ENCODE measurements at regions not wholly inside any gene's neighbourhood (a gene's known extent, or its start where the extent isn't known, plus 50 kb on each side); places are given as distances from the start of the nearest gene placed in this dataset.
"Not testable (repeated sequence)": the region's sequence is repeated elsewhere in the genome, so short reads cannot be mapped to it uniquely, and the experiment has no call there.

GRCh38 chrX:107374831-107375230, 74.6 kb upstream of the FRMPD3 start:
- H3K4me3 ChIP-seq: no peak overlapping the region
- peaks cover 0 to 3% (median 0%) of the 10 kb centered on the region in 7 donors for H3K27me3 ChIP-seq (replicated peaks in 1 of 7)
- no peaks in the 10 kb centered on the region for H3K36me3 ChIP-seq
- no peak overlapping the region for H3K27ac ChIP-seq
- TF ChIP-seq POLR2AphosphoS5 (IDR thresholded peaks at IDR 0.05) (no peak), POLR2A (IDR thresholded peaks at IDR 0.05) (no peak), CTCF (IDR thresholded peaks at IDR 0.05 in 8 of 11, conservative IDR thresholded peaks at IDR 0.05 in 3 of 11) (no peak)
- H3K4me1 ChIP-seq: no peaks in the 10 kb centered on the region
- no peaks in the 10 kb centered on the region for H3K9me3 ChIP-seq
- intact Hi-C loops (cut with DNase I; ENCODE audit: low total_unique reads): no loop called here
- DNase-seq: no peak

- H3K36me3 ChIP-seq; intact Hi-C loops (cut with DNase I; ENCODE audit: low total_unique reads); H3K27me3 ChIP-seq (replicated peaks in 1 of 7): not testable (repeated sequence)
Observed at GRCh38 chrX:107376186-107376585, 73.3 kb upstream of the FRMPD3 start.

GRCh38 chrX:107384397-107385105, 64.9 kb upstream of the FRMPD3 start:
- Histone ChIP-seq H3K36me3 (no peaks in the 10 kb centered on the region), H3K27me3 (replicated peaks in 1 of 7) (peaks cover 0 to 28% (median 0%) of the 10 kb centered on the region in 7 donors), H3K4me1 (no peaks in the 10 kb centered on the region), H3K9me3 (no peaks in the 10 kb centered on the region), H3K27ac (no peak overlapping the region), H3K4me3 (no peak overlapping the region)
- intact Hi-C loops (cut with DNase I; ENCODE audit: low total_unique reads): no loop called here
- WGBS, 5 donors: 58 to 68% (median 60%) methylated on average over 2 to 8 of the region's 8 CpGs
- TF ChIP-seq POLR2AphosphoS5 (IDR thresholded peaks at IDR 0.05): no peak
- no peak for TF ChIP-seq CTCF (IDR thresholded peaks at IDR 0.05 in 8 of 11, conservative IDR thresholded peaks at IDR 0.05 in 3 of 11)
- TF ChIP-seq POLR2A (IDR thresholded peaks at IDR 0.05): no peak
- no peak for DNase-seq

More at GRCh38 chrX:107376186-107376585, 73.3 kb upstream of the FRMPD3 start:
- not testable (repeated sequence) for H3K4me1 ChIP-seq, H3K9me3 ChIP-seq, H3K4me3 ChIP-seq, H3K27ac ChIP-seq, DNase-seq

GRCh38 chrX:107389726-107390125, 59.7 kb upstream of the FRMPD3 start:
- Histone ChIP-seq H3K27me3 (replicated peaks in 1 of 7) (peaks cover 0 to 15% (median 0%) of the 10 kb centered on the region in 7 donors), H3K9me3 (peaks cover 0 to 14% (median 1%) of the 10 kb centered on the region in 8 donors), H3K36me3 (no peaks in the 10 kb centered on the region), H3K4me3 (no peak overlapping the region), H3K4me1 (no peaks in the 10 kb centered on the region), H3K27ac (no peak overlapping the region)
- no peak for DNase-seq
- WGBS, 5 donors: 52 to 86% (median 77%) methylated on average over 2 of the region's 2 CpGs
- intact Hi-C loops (cut with DNase I; ENCODE audit: low total_unique reads): no loop called here
- TF ChIP-seq CTCF (IDR thresholded peaks at IDR 0.05 in 8 of 11, conservative IDR thresholded peaks at IDR 0.05 in 3 of 11): no peak
- no peak for TF ChIP-seq POLR2A (IDR thresholded peaks at IDR 0.05)
- TF ChIP-seq POLR2AphosphoS5 (IDR thresholded peaks at IDR 0.05): no peak

GRCh38 chrX:107393656-107394055, 55.8 kb upstream of the FRMPD3 start:
- H3K4me3 ChIP-seq; H3K4me1 ChIP-seq; DNase-seq; H3K36me3 ChIP-seq; intact Hi-C loops (cut with DNase I; ENCODE audit: low total_unique reads); H3K27ac ChIP-seq: not testable (repeated sequence)
- Histone ChIP-seq H3K9me3 (peaks cover 0 to 16% (median 1%) of the 10 kb centered on the region in 8 donors), H3K27me3 (replicated peaks in 1 of 7) (peaks cover 0 to 19% (median 0%) of the 10 kb centered on the region in 7 donors)
- WGBS, 5 donors: 82 to 92% (median 88%) methylated on average over 1 of the region's 1 CpG

Data from spleen (tissue), 11 donors.